Gastroesophageal sphincter (tissue), 4 donors: ENCODE measurements at regions not wholly inside any gene's neighbourhood (a gene's known extent, or its start where the extent isn't known, plus 50 kb on each side); places are given as distances from the start of the nearest gene placed in this dataset.

Source experiments
- ATAC-seq: fragments of 150-250 bp; one replicate; pipeline ENCODE4 v1.9.1; 2016; ENCODE audit warnings: mild to moderate bottlenecking, moderate library complexity
- H3K27ac ChIP-seq, 4 donors: fragments of 200-600 bp; sonication (generic) in 3 of 4; 1 replicate in 3 of 4; 2 replicates in 1 of 4; pipeline ENCODE4 v1.5.1; 2016 to 2019
- H3K27me3 ChIP-seq: fragments of 200-600 bp; sonication (generic); one replicate; pipeline ENCODE4 v1.5.1; 2019
- H3K36me3 ChIP-seq, 2 donors: fragments of 200-600 bp; sonication (generic); one replicate each; pipeline ENCODE4 v1.5.1; 2019; ENCODE audit warnings: control low read depth in 1 of 2
- H3K4me1 ChIP-seq, 3 donors: fragments of 200-600 bp; sonication (generic); 1 replicate in 2 of 3; 2 replicates in 1 of 3; pipeline ENCODE4 v1.5.1; 2016 to 2019; ENCODE audit warnings: control low read depth in 2 of 3
- H3K4me3 ChIP-seq, 2 donors: fragments of 200-600 bp; sonication (generic); one replicate each; pipeline ENCODE4 v1.5.1; 2019; ENCODE audit warnings: mild to moderate bottlenecking in 1 of 2, moderate library complexity in 1 of 2
- H3K9me3 ChIP-seq, 3 donors: fragments of 200-600 bp; sonication (generic); one replicate each; pipeline ENCODE4 v1.5.1; 2017 to 2019; ENCODE audit warnings: control low read depth in 2 of 3
- EP300 ChIP-seq: sonication (generic); formaldehyde crosslinking; IDR thresholded peaks from one replicate; pipeline ENCODE4 v1.6.1; 2017; ENCODE audit warnings: antibody characterized with exemption, mild to moderate bottlenecking
- POLR2A ChIP-seq, 2 donors: fragments of 450-650 bp; IDR thresholded peaks; one replicate each; pipeline ENCODE4 v1.6.1; 2017; ENCODE audit warnings: antibody characterized with exemption in 2 of 2, mild to moderate bottlenecking in 2 of 2, moderate library complexity in 1 of 2
- POLR2AphosphoS5 ChIP-seq: sonication (generic); formaldehyde crosslinking; IDR thresholded peaks from one replicate; pipeline ENCODE4 v1.6.1; 2017; ENCODE audit warnings: antibody characterized with exemption
- WGBS, 2 donors: methylation state at CpG; one replicate each; pipeline ENCODE4 v1.1.5; 2018; ENCODE audit warnings: low coverage in 1 of 2; 5-methylcytosine and 5-hydroxymethylcytosine counted together
- TF ChIP-seq, protein P1 (sequence below), 4 experiments: fragments of 200-600 bp in 2 of 4; fragments of 450-650 bp in 2 of 4; sonication (generic) in 1 of 4; IDR thresholded peaks; one replicate each; pipeline ENCODE4 v1.5.1; 2017 to 2019; ENCODE audit warnings: antibody characterized with exemption in 4 of 4, mild to moderate bottlenecking in 2 of 4, moderate library complexity in 2 of 4

DNA sequence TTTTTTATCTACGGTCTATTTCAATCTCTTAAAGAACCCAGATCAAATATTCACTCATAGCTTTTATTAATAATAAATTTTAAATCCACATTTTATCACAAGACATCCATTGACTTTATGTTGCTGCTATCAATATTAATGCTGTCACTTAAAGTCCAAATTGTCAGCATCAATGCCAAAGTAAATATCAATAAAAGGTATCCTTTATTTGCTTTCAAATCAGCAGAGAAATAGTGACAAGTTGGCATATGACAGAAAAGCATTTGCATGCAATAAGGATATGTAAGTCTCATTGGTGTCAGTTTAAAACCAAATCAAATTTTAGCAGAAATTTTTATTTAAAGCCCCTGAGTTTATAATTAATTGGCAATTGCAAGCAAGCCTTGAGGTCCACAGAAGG lies 775.4 kb downstream of the ADCYAP1 start:
- no peak overlapping the region for H3K4me3 ChIP-seq
- TF ChIP-seq, protein P1, sequence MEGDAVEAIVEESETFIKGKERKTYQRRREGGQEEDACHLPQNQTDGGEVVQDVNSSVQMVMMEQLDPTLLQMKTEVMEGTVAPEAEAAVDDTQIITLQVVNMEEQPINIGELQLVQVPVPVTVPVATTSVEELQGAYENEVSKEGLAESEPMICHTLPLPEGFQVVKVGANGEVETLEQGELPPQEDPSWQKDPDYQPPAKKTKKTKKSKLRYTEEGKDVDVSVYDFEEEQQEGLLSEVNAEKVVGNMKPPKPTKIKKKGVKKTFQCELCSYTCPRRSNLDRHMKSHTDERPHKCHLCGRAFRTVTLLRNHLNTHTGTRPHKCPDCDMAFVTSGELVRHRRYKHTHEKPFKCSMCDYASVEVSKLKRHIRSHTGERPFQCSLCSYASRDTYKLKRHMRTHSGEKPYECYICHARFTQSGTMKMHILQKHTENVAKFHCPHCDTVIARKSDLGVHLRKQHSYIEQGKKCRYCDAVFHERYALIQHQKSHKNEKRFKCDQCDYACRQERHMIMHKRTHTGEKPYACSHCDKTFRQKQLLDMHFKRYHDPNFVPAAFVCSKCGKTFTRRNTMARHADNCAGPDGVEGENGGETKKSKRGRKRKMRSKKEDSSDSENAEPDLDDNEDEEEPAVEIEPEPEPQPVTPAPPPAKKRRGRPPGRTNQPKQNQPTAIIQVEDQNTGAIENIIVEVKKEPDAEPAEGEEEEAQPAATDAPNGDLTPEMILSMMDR (IDR thresholded peaks at IDR 0.05): no peak
- TF ChIP-seq POLR2AphosphoS5: no peak
- TF ChIP-seq POLR2A (IDR thresholded peaks at IDR 0.05): no peak
- no peak for TF ChIP-seq EP300
- no peaks in the 10 kb centered on the region for H3K9me3 ChIP-seq
- H3K27me3 ChIP-seq: no peaks in the 10 kb centered on the region
- no peak for ATAC-seq
- H3K27ac ChIP-seq: no peak overlapping the region
- WGBS, 2 donors: 88 to 94% methylated on average over 1 of the region's 1 CpG
- H3K36me3 ChIP-seq: no peaks in the 10 kb centered on the region
- no peaks in the 10 kb centered on the region for H3K4me1 ChIP-seq

DNA sequence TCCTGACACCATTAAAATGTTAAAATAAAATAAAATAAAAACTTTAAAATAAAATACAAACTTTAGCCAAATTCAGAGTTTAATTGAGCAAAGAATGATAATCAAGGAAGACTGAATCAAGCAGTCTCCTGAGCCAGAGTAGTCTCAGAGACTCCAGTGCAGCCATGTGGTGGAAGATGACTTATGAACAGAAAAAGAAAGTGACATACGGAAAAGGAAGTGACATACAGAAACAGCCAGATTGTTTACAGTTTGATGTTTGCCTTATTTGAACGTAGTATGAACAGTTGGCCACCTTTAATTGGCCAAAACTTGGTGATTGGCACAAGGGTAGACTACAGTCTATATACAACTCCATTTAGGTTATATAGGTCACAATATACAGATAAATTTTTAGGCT lies 787.2 kb downstream of the ADCYAP1 start:
- no peak overlapping the region for H3K27ac ChIP-seq
- no peaks in the 10 kb centered on the region for H3K4me1 ChIP-seq
- H3K4me3 ChIP-seq: no peak overlapping the region
- no peaks in the 10 kb centered on the region for H3K36me3 ChIP-seq
- TF ChIP-seq, protein P1 (IDR thresholded peaks at IDR 0.05): no peak
- TF ChIP-seq POLR2A (IDR thresholded peaks at IDR 0.05): no peak
- TF ChIP-seq POLR2AphosphoS5: no peak
- no peak for TF ChIP-seq EP300
- no peaks in the 10 kb centered on the region for H3K27me3 ChIP-seq
- ATAC-seq: no peak
- WGBS, 2 donors: 67 to 88% methylated on average over 2 of the region's 2 CpGs
- H3K9me3 ChIP-seq: no peaks in the 10 kb centered on the region

DNA sequence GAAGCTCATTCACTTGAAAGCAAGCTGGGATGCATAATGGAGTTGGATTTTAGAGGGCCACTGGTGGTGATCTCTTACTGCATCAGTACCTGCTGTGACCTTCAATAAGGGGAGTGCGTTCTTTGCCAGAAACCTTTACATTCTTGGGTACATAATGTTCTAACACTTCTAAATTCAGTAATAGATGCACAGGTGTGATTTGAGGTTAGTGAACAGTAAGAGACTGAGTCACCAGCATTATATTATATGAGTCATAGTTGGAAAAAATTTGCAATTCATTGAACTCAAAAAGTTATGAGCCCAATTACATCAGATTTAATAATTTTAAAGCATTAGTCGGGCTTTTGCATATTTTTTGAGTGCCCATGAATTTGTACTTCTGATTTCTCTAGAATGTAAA lies 803.3 kb downstream of the ADCYAP1 start:
- Histone ChIP-seq H3K36me3 (no peaks in the 10 kb centered on the region), H3K9me3 (peaks cover 0 to 9% (median 0%) of the 10 kb centered on the region in 3 donors), H3K27ac (no peak overlapping the region), H3K4me1 (no peaks in the 10 kb centered on the region), H3K27me3 (no peaks in the 10 kb centered on the region), H3K4me3 (no peak overlapping the region)
- ATAC-seq: no peak
- 56 to 82% methylated on average over 1 to 2 of the region's 2 CpGs for WGBS, 2 donors
- TF ChIP-seq POLR2A (IDR thresholded peaks at IDR 0.05) (no peak), EP300 (no peak), POLR2AphosphoS5 (no peak)
- TF ChIP-seq, protein P1 (IDR thresholded peaks at IDR 0.05): no peak

DNA sequence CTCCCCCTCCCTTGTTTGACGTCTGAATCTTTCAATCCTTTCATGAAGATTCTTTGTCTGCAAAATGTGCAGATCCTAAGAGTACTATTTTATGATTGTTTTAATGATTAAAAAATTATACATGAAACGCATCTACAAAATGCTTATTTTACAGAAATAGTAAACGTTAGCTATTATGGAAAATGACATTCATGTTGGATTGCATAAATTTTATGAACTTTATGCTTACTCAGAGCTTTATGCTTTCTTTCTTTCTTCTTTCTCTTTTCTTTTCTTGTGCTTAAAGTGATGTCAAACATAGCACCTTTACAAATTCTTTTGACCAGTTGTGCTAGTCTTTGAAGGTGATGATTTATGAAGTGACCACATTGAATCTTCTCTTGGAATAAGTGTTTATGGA lies 805.4 kb downstream of the ADCYAP1 start:
- WGBS, 2 donors: 33 to 42% methylated on average over 2 to 3 of the region's 3 CpGs
- TF ChIP-seq POLR2A (IDR thresholded peaks at IDR 0.05) (no peak), POLR2AphosphoS5 (no peak), EP300 (no peak)
- TF ChIP-seq, protein P1 (IDR thresholded peaks at IDR 0.05): no peak
- no peak for ATAC-seq
- H3K36me3 ChIP-seq: no peaks in the 10 kb centered on the region
- no peaks in the 10 kb centered on the region for H3K27me3 ChIP-seq
- no peaks in the 10 kb centered on the region for H3K4me1 ChIP-seq
- no peak overlapping the region for H3K4me3 ChIP-seq
- H3K27ac ChIP-seq: no peak overlapping the region
- H3K9me3 ChIP-seq: no peaks in the 10 kb centered on the region

DNA sequence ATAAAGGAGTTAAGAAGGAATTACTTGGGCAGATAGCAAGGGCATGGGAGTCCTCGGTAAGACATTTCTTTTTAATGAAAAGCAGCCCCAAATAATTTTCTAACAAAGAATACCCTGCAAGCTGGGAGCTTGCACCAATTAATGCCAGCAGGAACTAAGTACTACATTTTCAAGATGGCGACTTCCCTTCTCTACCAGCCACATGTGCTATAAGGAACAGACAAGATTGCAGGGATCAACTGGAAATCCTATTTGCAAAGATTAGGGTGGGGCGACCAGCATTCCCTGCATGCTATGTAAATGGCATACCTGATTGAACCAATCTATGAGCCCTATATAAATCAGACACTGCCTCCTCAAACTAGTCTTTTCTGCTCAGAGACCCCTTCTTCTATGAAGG lies 827.5 kb downstream of the ADCYAP1 start:
- H3K27me3 ChIP-seq: no peaks in the 10 kb centered on the region
- no peak overlapping the region for H3K27ac ChIP-seq
- H3K36me3 ChIP-seq: no peaks in the 10 kb centered on the region
- TF ChIP-seq EP300 (no peak), POLR2A (IDR thresholded peaks at IDR 0.05) (no peak), POLR2AphosphoS5 (no peak)
- TF ChIP-seq, protein P1 (IDR thresholded peaks at IDR 0.05): no peak
- 86 to 94% methylated on average over 3 of the region's 3 CpGs for WGBS, 2 donors
- no peak for ATAC-seq
- no peaks in the 10 kb centered on the region for H3K4me1 ChIP-seq
- no peak overlapping the region for H3K4me3 ChIP-seq
- H3K9me3 ChIP-seq: no peaks in the 10 kb centered on the region
